HCT116 (cell line): ENCODE measurements at regions not wholly inside any gene's neighbourhood (a gene's known extent, or its start where the extent isn't known, plus 50 kb on each side); places are given as distances from the start of the nearest gene placed in this dataset.

Experiments used
- ATAC-seq: fragments of 200-7000 bp; cut with Tn5 transposase; 2 replicates; pipeline ENCODE4 v1.9.1; 2020; ENCODE audit warnings: mild to moderate bottlenecking, moderate library complexity
- BruUV-seq: library from RNA; stranded (reverse); fragments of 400-500 nt; replicated peaks from 2 replicates; lab custom pipeline; 2021; lab: Mats Ljungman, UMichigan
- CTCF ChIA-PET: fragments of 300-600 bp; sonication (Branson Sonifier 250); formaldehyde crosslinking; loops from one replicate; lab custom pipeline; 2021; ENCODE audit warnings: antibody characterized with exemption; lab: Charles Lee
- POLR2A ChIA-PET: fragments of 300-600, 350-600 bp; sonication (Branson Sonifier 250); formaldehyde crosslinking; loops from one replicate; lab custom pipeline; 2021; ENCODE audit warnings: antibody characterized with exemption; lab: Charles Lee
- RAD21 ChIA-PET, 2 experiments: fragments of 300-600 bp; sonication (Branson Sonifier 250); formaldehyde crosslinking; loops; one replicate each; lab custom pipeline; 2023; ENCODE audit warnings: low total read pairs in 2 of 2; ENCODE audit not compliant: uncharacterized antibody in 2 of 2, unreplicated experiment in 2 of 2, low non-redundant PET in 1 of 2; lab: Charles Lee
- DNase-seq: peaks from one replicate; pipeline ENCODE4 v3.0.0-alpha.2; 2010; ENCODE audit warnings: low read depth, low spot score
- H2AFZ ChIP-seq: fragments of 200-600 bp; shearing (Covaris generic), sonication (generic); 2 replicates; pipeline ENCODE4 v1.6.1; 2017; ENCODE audit warnings: low read depth, mixed run types, mixed read lengths, antibody characterized with exemption, low read length; ENCODE audit not compliant: poor library complexity, severe bottlenecking
- H3K27ac ChIP-seq: 2 replicates; pipeline ENCODE4 v1.5.1; 2012; ENCODE audit warnings: low read depth, low read length
- H3K27me3 ChIP-seq: fragments of 200-600 bp; sonication (generic); 2 replicates; pipeline ENCODE4 v1.6.1; 2016; ENCODE audit warnings: mixed run types, low read length, mixed read lengths; ENCODE audit not compliant: insufficient read depth
- H3K36me3 ChIP-seq, 2 experiments: fragments of 200-500 bp in 1 of 2; fragments of 200-600 bp in 1 of 2; sonication (Bioruptor generic) in 1 of 2; sonication (generic) in 1 of 2; 2 replicates each; pipeline versions ENCODE4 v1.5.1 to v1.6.1; 2014 to 2016; ENCODE audit warnings: low read length in 2 of 2, inconsistent platforms in 1 of 2, mixed read lengths in 1 of 2, mixed run types in 1 of 2; ENCODE audit not compliant: insufficient read depth in 2 of 2, control insufficient read depth in 1 of 2
- H3K4me1 ChIP-seq, 2 experiments: fragments of 200-600 bp in 1 of 2; sonication (generic) in 1 of 2; 2 replicates each; pipeline versions ENCODE4 v1.5.1 to v1.6.1; 2012 to 2017; ENCODE audit warnings: low read length in 2 of 2, inconsistent platforms in 1 of 2, mild to moderate bottlenecking in 1 of 2, mixed read lengths in 1 of 2, mixed run types in 1 of 2, moderate library complexity in 1 of 2; ENCODE audit not compliant: insufficient read depth in 2 of 2, control insufficient read depth in 1 of 2
- H3K4me2 ChIP-seq: fragments of 200-600 bp; sonication (generic); 2 replicates; pipeline ENCODE4 v1.6.1; 2017; ENCODE audit warnings: mixed run types, low read length, mixed read lengths
- H3K4me3 ChIP-seq, 2 experiments: fragments of 200-600 bp in 1 of 2; sonication (generic) in 1 of 2; replicated peaks in 1 of 2; 2 replicates each; pipeline ENCODE4 v1.5.1; 2011 to 2016; ENCODE audit warnings: low read length in 2 of 2, control low read depth in 1 of 2, low read depth in 1 of 2, mild to moderate bottlenecking in 1 of 2, mixed read lengths in 1 of 2, mixed run types in 1 of 2
- H3K79me2 ChIP-seq: fragments of 200-600 bp; sonication (generic); 2 replicates; pipeline ENCODE4 v1.6.1; 2017; ENCODE audit warnings: mild to moderate bottlenecking, mixed run types, low read length, moderate library complexity, mixed read lengths; ENCODE audit not compliant: insufficient read depth
- H3K9ac ChIP-seq: fragments of 200-600 bp; sonication (generic); 2 replicates; pipeline ENCODE4 v1.6.1; 2016; ENCODE audit warnings: low read length, mixed read lengths
- H3K9me2 ChIP-seq: fragments of 200-600 bp; sonication (generic), shearing (Covaris generic); 2 replicates; pipeline ENCODE4 v1.6.1; 2017; ENCODE audit warnings: mixed run types, mild to moderate bottlenecking, moderate library complexity; ENCODE audit not compliant: insufficient read depth
- H3K9me3 ChIP-seq, 2 experiments: fragments of 200-500 bp in 1 of 2; fragments of 200-600 bp in 1 of 2; sonication (Bioruptor generic) in 1 of 2; sonication (generic) in 1 of 2; 2 replicates each; pipeline ENCODE4 v1.6.1; 2014 to 2017; ENCODE audit warnings: low read length in 2 of 2, mixed read lengths in 2 of 2, inconsistent platforms in 1 of 2, low read depth in 1 of 2, mild to moderate bottlenecking in 1 of 2, mixed run types in 1 of 2, moderate library complexity in 1 of 2; ENCODE audit not compliant: control insufficient read depth in 1 of 2, insufficient read depth in 1 of 2
- H4K20me1 ChIP-seq: fragments of 200-600 bp; sonication (generic), shearing (Covaris generic); 2 replicates; pipeline ENCODE4 v1.6.1; 2017; ENCODE audit warnings: mixed run types, mild to moderate bottlenecking, moderate library complexity; ENCODE audit not compliant: insufficient read depth
- CBX3 ChIP-seq: IDR thresholded peaks from 2 replicates; pipeline ENCODE4 v1.6.1; 2012; ENCODE audit warnings: low read depth
- CEBPB ChIP-seq: IDR thresholded peaks from 2 replicates; pipeline ENCODE4 v1.6.1; 2012; ENCODE audit warnings: low read depth
- EZH2 ChIP-seq: fragments of 200-600 bp; sonication (generic); IDR thresholded peaks from 2 replicates; pipeline ENCODE4 v1.6.1; 2017; ENCODE audit warnings: antibody characterized with exemption, mixed run types
- EZH2phosphoT487 ChIP-seq: fragments of 200-600 bp; IDR thresholded peaks from 2 replicates; pipeline ENCODE4 v1.6.1; 2018; ENCODE audit warnings: antibody characterized with exemption, borderline replicate concordance
- FOSL1 ChIP-seq: IDR thresholded peaks from 2 replicates; pipeline ENCODE4 v1.6.1; 2012; ENCODE audit warnings: low read depth
- JUND ChIP-seq: IDR thresholded peaks from 2 replicates; pipeline ENCODE4 v1.6.1; 2012
- POLR2A ChIP-seq: IDR thresholded peaks from 2 replicates; pipeline ENCODE4 v1.7.0; 2011; ENCODE audit warnings: borderline replicate concordance; ENCODE audit not compliant: insufficient read depth, insufficient read length; ENCODE audit errors: extremely low read depth
- RAD21 ChIP-seq: IDR thresholded peaks from 2 replicates; pipeline ENCODE4 v1.6.1; 2012; ENCODE audit warnings: low read depth, mild to moderate bottlenecking
- SIN3A ChIP-seq: IDR thresholded peaks from 2 replicates; pipeline ENCODE4 v1.6.1; 2012; ENCODE audit warnings: low read depth
- SP1 ChIP-seq: IDR thresholded peaks from 2 replicates; pipeline ENCODE4 v1.6.1; 2012; ENCODE audit warnings: low read depth
- SRF ChIP-seq: IDR thresholded peaks from 2 replicates; pipeline ENCODE4 v1.6.1; 2012; ENCODE audit warnings: low read depth
- YY1 ChIP-seq: IDR thresholded peaks from 2 replicates; pipeline ENCODE4 v1.6.1; 2011; ENCODE audit warnings: low read length, low read depth, moderate library complexity, mild to moderate bottlenecking; ENCODE audit not compliant: insufficient replicate concordance; ENCODE audit errors: extremely low read depth
- ZFX ChIP-seq: fragments of 450-650 bp; IDR thresholded peaks from 2 replicates; pipeline ENCODE4 v1.6.1; 2017
- ZNF274 ChIP-seq: fragments of 200-500 bp; sonication (Bioruptor generic); IDR thresholded peaks from 2 replicates; pipeline ENCODE4 v1.6.1; 2014; ENCODE audit warnings: mild to moderate bottlenecking, low read depth, low read length, inconsistent platforms
- intact Hi-C: fragments of 100-400 bp; cut with micrococcal nuclease; formaldehyde crosslinking; loops from 2 replicates; pipeline ENCODE4 v1.10.0; 2022
- TF ChIP-seq, protein P1 (sequence below): IDR thresholded peaks from 2 replicates; pipeline ENCODE4 v1.6.1; 2012
- TF ChIP-seq, protein P2 (sequence below), 3 experiments: fragments of 200-600 bp in 1 of 3; sonication (generic) in 1 of 3; IDR thresholded peaks in 2 of 3; conservative IDR thresholded peaks in 1 of 3; 2 replicates each; pipeline ENCODE4 v1.5.1; 2012 to 2017; ENCODE audit warnings: low read depth in 2 of 3, low read length in 2 of 3, antibody characterized with exemption in 1 of 3, borderline replicate concordance in 1 of 3, control low read depth in 1 of 3, mild to moderate bottlenecking in 1 of 3, mixed read lengths in 1 of 3, mixed run types in 1 of 3, moderate library complexity in 1 of 3; ENCODE audit not compliant: insufficient read depth in 1 of 3
- TF ChIP-seq, protein P3 (sequence below): IDR thresholded peaks from 2 replicates; pipeline ENCODE4 v1.6.1; 2012

- Histone ChIP-seq H3K9me2 (no peaks in the 10 kb centered on the region), H3K27ac (no peak overlapping the region), H3K9ac (no peak overlapping the region), H3K9me3 (no peaks in the 10 kb centered on the region), H2AFZ (no peak overlapping the region), H3K4me1 (no peaks in the 10 kb centered on the region), H3K4me2 (no peak overlapping the region)
- DNase-seq (no peak), ATAC-seq (no peak)
- no TSS peak for BruUV-seq
- CTCF ChIA-PET, result interaction anchor here (1.0 kb wide), 1 partner anchor 19 kb away, joined by 3 read pairs; no protein-coding TSS in a partner anchor
- no peak for TF ChIP-seq SP1
- no peak for TF ChIP-seq EZH2phosphoT487
- no peak for TF ChIP-seq YY1
- no peak for TF ChIP-seq SIN3A
- TF ChIP-seq, protein P1, sequence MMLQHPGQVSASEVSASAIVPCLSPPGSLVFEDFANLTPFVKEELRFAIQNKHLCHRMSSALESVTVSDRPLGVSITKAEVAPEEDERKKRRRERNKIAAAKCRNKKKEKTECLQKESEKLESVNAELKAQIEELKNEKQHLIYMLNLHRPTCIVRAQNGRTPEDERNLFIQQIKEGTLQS, result no peak
- no peak for TF ChIP-seq CBX3
- no peak for TF ChIP-seq SRF
- TF ChIP-seq ZNF274, result no peak
- TF ChIP-seq, protein P2, sequence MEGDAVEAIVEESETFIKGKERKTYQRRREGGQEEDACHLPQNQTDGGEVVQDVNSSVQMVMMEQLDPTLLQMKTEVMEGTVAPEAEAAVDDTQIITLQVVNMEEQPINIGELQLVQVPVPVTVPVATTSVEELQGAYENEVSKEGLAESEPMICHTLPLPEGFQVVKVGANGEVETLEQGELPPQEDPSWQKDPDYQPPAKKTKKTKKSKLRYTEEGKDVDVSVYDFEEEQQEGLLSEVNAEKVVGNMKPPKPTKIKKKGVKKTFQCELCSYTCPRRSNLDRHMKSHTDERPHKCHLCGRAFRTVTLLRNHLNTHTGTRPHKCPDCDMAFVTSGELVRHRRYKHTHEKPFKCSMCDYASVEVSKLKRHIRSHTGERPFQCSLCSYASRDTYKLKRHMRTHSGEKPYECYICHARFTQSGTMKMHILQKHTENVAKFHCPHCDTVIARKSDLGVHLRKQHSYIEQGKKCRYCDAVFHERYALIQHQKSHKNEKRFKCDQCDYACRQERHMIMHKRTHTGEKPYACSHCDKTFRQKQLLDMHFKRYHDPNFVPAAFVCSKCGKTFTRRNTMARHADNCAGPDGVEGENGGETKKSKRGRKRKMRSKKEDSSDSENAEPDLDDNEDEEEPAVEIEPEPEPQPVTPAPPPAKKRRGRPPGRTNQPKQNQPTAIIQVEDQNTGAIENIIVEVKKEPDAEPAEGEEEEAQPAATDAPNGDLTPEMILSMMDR (IDR thresholded peaks at IDR 0.05 in 2 of 3, conservative IDR thresholded peaks at IDR 0.05 in 1 of 3; ENCODE audit: borderline replicate concordance in 1 of 3, insufficient read depth in 1 of 3, low read depth in 2 of 3, low read length in 2 of 3), result no peak
- no peak for TF ChIP-seq JUND
- TF ChIP-seq POLR2A, result no peak
- TF ChIP-seq, protein P3, sequence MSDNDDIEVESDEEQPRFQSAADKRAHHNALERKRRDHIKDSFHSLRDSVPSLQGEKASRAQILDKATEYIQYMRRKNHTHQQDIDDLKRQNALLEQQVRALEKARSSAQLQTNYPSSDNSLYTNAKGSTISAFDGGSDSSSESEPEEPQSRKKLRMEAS, result no peak
- TF ChIP-seq EZH2, result no peak
- no peak for TF ChIP-seq RAD21
- no peak for TF ChIP-seq CEBPB
- no peak for TF ChIP-seq FOSL1
- no peak for TF ChIP-seq ZFX
- TF ChIP-seq, all 23 proteins: peak for 0
- H4K20me1 ChIP-seq, result no peaks in the 10 kb centered on the region
- H3K4me3 ChIP-seq, result no peak overlapping the region
- 0 out of 4 replicates have a peak, but pooled peaks cover 0 to 4% of the 10 kb centered on the region in 2 experiments for H3K36me3 ChIP-seq
- RAD21 ChIA-PET, result no interaction called here
- POLR2A ChIA-PET, result no interaction called here
- no peaks in the 10 kb centered on the region for H3K79me2 ChIP-seq
- H3K27me3 ChIP-seq, result no peaks in the 10 kb centered on the region
- intact Hi-C loops, result no loop called here
Observed at GRCh38 chr2:190136825-190137224, 74.3 kb upstream of the MSTN start.
